Activated T-helper 2 cell treated with anti-CD3 and anti-CD28 coated beads, Interferon-gamma antibody, Interleukin-2, Interleukin-4, amounts not matched to agents 10 μg/mL and 5 μg/mL and 100 μg/mL, durations not matched to agents 14 hours and 24 hours and 36 hours (primary cell): ENCODE measurements at regions not wholly inside any gene's neighbourhood (a gene's known extent, or its start where the extent isn't known, plus 50 kb on each side); places are given as distances from the start of the nearest gene placed in this dataset.

Experiments
- DNase-seq: peaks from one replicate; pipeline ENCODE4 v3.0.0; 2021; ENCODE audit warnings: low spot score
- H3K27ac Mint-ChIP-seq: one replicate; pipeline ENCODE4 v1.8.0; 2021; ENCODE audit warnings: mixed read lengths
- H3K27me3 Mint-ChIP-seq: one replicate; pipeline ENCODE4 v1.8.0; 2021; ENCODE audit warnings: low read depth, mixed read lengths
- H3K36me3 Mint-ChIP-seq: one replicate; pipeline ENCODE4 v1.8.0; 2021; ENCODE audit warnings: low read depth, mixed read lengths
- H3K4me1 Mint-ChIP-seq: one replicate; pipeline ENCODE4 v1.8.0; 2021; ENCODE audit warnings: low read depth, mixed read lengths
- H3K4me3 Mint-ChIP-seq: one replicate; pipeline ENCODE4 v1.8.0; 2021; ENCODE audit warnings: low read depth, mild to moderate bottlenecking, moderate library complexity, mixed read lengths
- H3K9me3 Mint-ChIP-seq: one replicate; pipeline ENCODE4 v1.8.0; 2021; ENCODE audit warnings: mixed read lengths
- intact Hi-C: fragments of 100-400 bp; cut with micrococcal nuclease; formaldehyde crosslinking; loops from one replicate; pipeline ENCODE4 v1.15.1; 2023

DNA sequence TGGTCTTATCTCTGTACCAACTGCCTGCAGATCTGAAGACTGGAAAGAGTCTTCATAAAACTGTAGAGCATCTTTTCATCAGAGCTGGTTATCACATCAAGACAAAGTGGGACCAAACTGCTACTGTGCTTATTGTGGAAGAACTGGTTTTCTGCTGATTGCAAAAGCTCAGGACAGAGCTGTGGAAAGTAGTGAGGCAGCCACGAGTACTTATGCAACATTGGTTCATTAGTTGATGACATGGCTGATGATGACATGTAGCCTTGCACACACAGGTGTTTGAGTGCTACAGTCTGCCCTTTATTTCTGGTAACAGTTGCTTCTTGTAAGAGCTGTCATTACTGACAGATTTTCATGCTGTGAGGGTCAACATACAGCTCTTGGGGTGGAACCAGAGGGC is 185.4 kb upstream of the GUCY1A2 start:
- intact Hi-C loops: no loop called here
- Mint-ChIP-seq H3K9me3 (no peaks in the 10 kb centered on the region), H3K36me3 (no peaks in the 10 kb centered on the region), H3K27me3 (no peaks in the 10 kb centered on the region), H3K4me1 (no peaks in the 10 kb centered on the region), H3K4me3 (no peak overlapping the region), H3K27ac (no peak overlapping the region)
- no peak for DNase-seq

DNA sequence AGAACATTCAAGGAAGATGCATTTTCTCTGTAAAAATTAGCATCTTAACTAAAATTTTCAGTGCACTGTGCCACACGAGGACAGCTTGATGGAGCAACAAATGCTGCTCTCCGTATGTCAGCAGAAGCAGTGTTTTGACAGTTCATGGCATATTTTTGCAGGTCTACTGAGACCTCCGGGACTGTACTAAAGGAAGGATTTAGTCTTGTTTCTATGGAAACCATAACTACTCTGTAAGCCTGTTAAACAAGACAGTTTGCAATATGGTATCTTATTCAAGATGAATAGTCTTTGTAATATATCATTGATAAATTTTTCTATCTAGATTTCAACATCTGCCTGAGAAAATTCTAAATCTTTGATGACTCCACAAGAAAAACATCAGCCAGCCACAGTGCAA is 184.0 kb upstream of the GUCY1A2 start:
- DNase-seq: no peak
- H3K27ac Mint-ChIP-seq: no peak overlapping the region
- intact Hi-C loops: no loop called here
- no peaks in the 10 kb centered on the region for H3K27me3 Mint-ChIP-seq
- no peak overlapping the region for H3K4me3 Mint-ChIP-seq
- H3K4me1 Mint-ChIP-seq: no peaks in the 10 kb centered on the region
- no peaks in the 10 kb centered on the region for H3K36me3 Mint-ChIP-seq
- H3K9me3 Mint-ChIP-seq: no peaks in the 10 kb centered on the region

DNA sequence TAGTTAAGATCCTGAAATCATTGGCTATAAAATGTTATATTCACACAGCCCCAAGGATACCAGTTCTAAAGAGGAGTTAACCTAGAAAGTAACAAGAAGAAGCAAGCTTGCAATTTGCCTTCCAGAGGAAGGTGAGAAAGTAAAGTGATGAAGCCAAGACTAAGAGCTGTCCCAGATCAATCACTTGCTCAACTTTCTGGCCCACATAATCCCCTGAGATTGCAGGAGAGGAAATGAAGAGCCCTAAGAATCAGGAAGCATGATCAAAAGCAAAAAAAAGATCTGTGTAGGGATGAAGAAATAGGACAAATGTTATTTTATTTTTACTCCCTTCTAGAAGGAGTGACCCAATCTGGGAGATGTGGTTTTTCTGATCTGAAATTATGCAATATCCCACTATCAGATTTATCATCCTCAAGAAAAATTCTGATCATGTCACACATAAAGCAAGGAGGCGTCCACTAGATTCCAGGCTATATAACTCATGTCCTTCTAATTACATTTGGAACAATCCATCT is 180.3 kb upstream of the GUCY1A2 start:
- H3K9me3 Mint-ChIP-seq: peaks cover 4% of the 10 kb centered on the region
- no peaks in the 10 kb centered on the region for H3K4me1 Mint-ChIP-seq
- no peaks in the 10 kb centered on the region for H3K36me3 Mint-ChIP-seq
- intact Hi-C loops: no loop called here
- H3K27me3 Mint-ChIP-seq: no peaks in the 10 kb centered on the region
- H3K4me3 Mint-ChIP-seq: no peak overlapping the region
- no peak for DNase-seq
- no peak overlapping the region for H3K27ac Mint-ChIP-seq

- H3K27me3 Mint-ChIP-seq: no peaks in the 10 kb centered on the region
Measured at GRCh38 chr11:107197932-107198331, 179.7 kb upstream of the GUCY1A2 start.

GRCh38 chr11:107196732-107197131 is 178.5 kb upstream of the GUCY1A2 start:
- Mint-ChIP-seq H3K4me3 (no peak overlapping the region), H3K27me3 (no peaks in the 10 kb centered on the region), H3K27ac (no peak overlapping the region), H3K9me3 (peaks cover 4% of the 10 kb centered on the region), H3K4me1 (no peaks in the 10 kb centered on the region), H3K36me3 (no peaks in the 10 kb centered on the region)
- intact Hi-C loops: no loop called here
- no peak for DNase-seq

More at GRCh38 chr11:107197932-107198331, 179.7 kb upstream of the GUCY1A2 start:
- Mint-ChIP-seq H3K4me1 (no peaks in the 10 kb centered on the region), H3K9me3 (peaks cover 4% of the 10 kb centered on the region), H3K36me3 (no peaks in the 10 kb centered on the region), H3K4me3 (no peak overlapping the region), H3K27ac (no peak overlapping the region)
- no peak for DNase-seq
- intact Hi-C loops: no loop called here

DNA sequence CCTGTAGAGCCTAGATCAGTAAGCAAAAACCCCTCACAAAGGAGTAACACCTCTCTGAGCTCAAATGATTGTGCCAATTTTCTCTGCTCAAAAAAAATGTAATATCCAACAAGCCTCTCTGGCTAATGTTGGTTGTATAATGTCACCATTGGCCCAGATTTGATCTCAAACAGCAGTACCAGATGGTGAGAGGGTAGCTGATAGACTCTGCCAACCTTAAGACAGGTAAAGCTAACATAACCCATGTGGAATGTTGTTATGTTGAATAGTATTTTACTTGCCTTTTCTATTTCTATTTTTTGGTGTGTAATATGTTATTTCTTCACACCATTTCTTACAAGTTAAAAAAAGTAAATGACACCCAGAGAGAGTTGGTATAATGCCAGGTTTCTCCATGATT is 166.7 kb upstream of the GUCY1A2 start:
- Mint-ChIP-seq H3K36me3 (no peaks in the 10 kb centered on the region), H3K9me3 (no peaks in the 10 kb centered on the region), H3K4me1 (no peaks in the 10 kb centered on the region), H3K27me3 (no peaks in the 10 kb centered on the region), H3K27ac (no peak overlapping the region), H3K4me3 (no peak overlapping the region)
- intact Hi-C loops: no loop called here
- no peak for DNase-seq

GRCh38 chr11:107183953-107184352 is 165.7 kb upstream of the GUCY1A2 start:
- DNase-seq: no peak
- no peaks in the 10 kb centered on the region for H3K4me1 Mint-ChIP-seq
- no peaks in the 10 kb centered on the region for H3K27me3 Mint-ChIP-seq
- H3K36me3 Mint-ChIP-seq: no peaks in the 10 kb centered on the region
- H3K27ac Mint-ChIP-seq: no peak overlapping the region
- intact Hi-C loops: no loop called here
- no peak overlapping the region for H3K4me3 Mint-ChIP-seq
- H3K9me3 Mint-ChIP-seq: no peaks in the 10 kb centered on the region

- Mint-ChIP-seq H3K27me3 (no peaks in the 10 kb centered on the region), H3K9me3 (no peaks in the 10 kb centered on the region), H3K4me3 (no peak overlapping the region), H3K4me1 (no peaks in the 10 kb centered on the region), H3K36me3 (no peaks in the 10 kb centered on the region), H3K27ac (no peak overlapping the region)
- no peak for DNase-seq
- intact Hi-C loops: no loop called here
Measured at GRCh38 chr11:107182978-107183377, 164.7 kb upstream of the GUCY1A2 start.

- H3K9me3 Mint-ChIP-seq: no peaks in the 10 kb centered on the region
- H3K27me3 Mint-ChIP-seq: no peaks in the 10 kb centered on the region
- no peaks in the 10 kb centered on the region for H3K36me3 Mint-ChIP-seq
Measured at GRCh38 chr11:107180236-107180635, 162.0 kb upstream of the GUCY1A2 start.

GRCh38 chr11:107179829-107180228 is 161.6 kb upstream of the GUCY1A2 start:
- no peak for DNase-seq
- Mint-ChIP-seq H3K4me3 (no peak overlapping the region), H3K27ac (no peak overlapping the region), H3K9me3 (no peaks in the 10 kb centered on the region), H3K27me3 (no peaks in the 10 kb centered on the region), H3K36me3 (no peaks in the 10 kb centered on the region), H3K4me1 (no peaks in the 10 kb centered on the region)
- intact Hi-C loops: no loop called here

More at GRCh38 chr11:107180236-107180635, 162.0 kb upstream of the GUCY1A2 start:
- intact Hi-C loops: no loop called here
- no peak for DNase-seq
- Mint-ChIP-seq H3K4me1 (no peaks in the 10 kb centered on the region), H3K27ac (no peak overlapping the region), H3K4me3 (no peak overlapping the region)

- Mint-ChIP-seq H3K27ac (no peak overlapping the region), H3K27me3 (no peaks in the 10 kb centered on the region), H3K36me3 (no peaks in the 10 kb centered on the region), H3K4me3 (no peak overlapping the region), H3K9me3 (no peaks in the 10 kb centered on the region), H3K4me1 (no peaks in the 10 kb centered on the region)
- intact Hi-C loops: no loop called here
- DNase-seq: no peak
Measured at GRCh38 chr11:107177106-107177477, 158.8 kb upstream of the GUCY1A2 start.

DNA sequence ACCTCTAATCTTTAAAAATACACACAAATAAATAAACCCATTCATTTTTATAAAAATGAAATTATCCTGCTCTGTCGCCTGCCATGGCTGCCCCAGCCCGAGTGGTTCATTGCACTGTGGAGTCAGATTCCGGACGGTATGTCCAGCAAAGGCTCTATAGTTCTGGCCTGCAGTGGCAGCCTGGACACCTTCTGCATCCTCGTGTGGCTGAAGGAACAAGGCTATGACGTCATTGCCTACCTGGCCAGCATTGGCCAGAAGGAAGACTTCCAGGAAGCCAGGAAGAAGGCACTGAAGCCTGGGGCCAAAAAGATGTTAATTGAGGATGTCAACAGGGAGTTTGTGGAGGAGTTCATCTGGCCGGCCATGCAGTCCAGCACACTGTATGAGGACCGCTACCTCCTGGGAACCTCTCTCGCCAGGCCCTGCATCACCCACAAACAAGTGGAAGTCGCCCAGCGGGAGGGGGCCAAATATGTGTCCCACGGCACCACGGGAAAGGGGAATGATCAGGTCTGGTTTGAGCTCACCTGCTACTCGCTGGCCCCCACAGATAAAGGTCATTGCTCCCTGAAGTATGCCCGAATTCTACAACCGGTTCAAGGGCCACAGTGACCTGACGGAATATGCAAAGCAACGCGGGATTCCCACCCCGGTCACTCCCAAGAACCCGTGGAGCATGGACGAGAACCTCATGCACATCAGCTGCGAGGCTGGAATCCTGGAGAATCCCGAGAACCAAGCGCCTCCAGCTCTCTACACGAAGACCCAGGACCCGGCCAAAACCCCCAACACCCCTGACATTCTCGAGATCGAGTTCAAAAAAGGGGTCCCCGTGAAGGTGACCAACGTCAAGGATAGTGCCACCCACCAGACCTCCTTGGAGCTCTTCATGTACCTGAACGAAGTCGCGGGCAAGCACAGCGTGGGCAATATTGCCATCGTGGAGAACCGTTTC is 158.2 kb upstream of the GUCY1A2 start:
- H3K27ac Mint-ChIP-seq: no peak overlapping the region

GRCh38 chr11:107174856-107175255 is 156.6 kb upstream of the GUCY1A2 start:
- DNase-seq: no peak
- intact Hi-C loops: no loop called here
- H3K27me3 Mint-ChIP-seq: no peaks in the 10 kb centered on the region
- no peak overlapping the region for H3K4me3 Mint-ChIP-seq
- H3K36me3 Mint-ChIP-seq: no peaks in the 10 kb centered on the region
- no peak overlapping the region for H3K27ac Mint-ChIP-seq
- H3K4me1 Mint-ChIP-seq: no peaks in the 10 kb centered on the region
- no peaks in the 10 kb centered on the region for H3K9me3 Mint-ChIP-seq

More for the DNA sequence above, 158.2 kb upstream of the GUCY1A2 start:
- no peak overlapping the region for H3K4me3 Mint-ChIP-seq
- no peaks in the 10 kb centered on the region for H3K27me3 Mint-ChIP-seq
- H3K9me3 Mint-ChIP-seq: no peaks in the 10 kb centered on the region
- intact Hi-C loops: no loop called here
- H3K36me3 Mint-ChIP-seq: no peaks in the 10 kb centered on the region
- DNase-seq: no peak
- no peaks in the 10 kb centered on the region for H3K4me1 Mint-ChIP-seq
